ENCODE measurements at regions not wholly inside any gene's neighbourhood (a gene's known extent, or its start where the extent isn't known, plus 50 kb on each side); places are given as distances from the start of the nearest gene placed in this dataset.

DNA sequence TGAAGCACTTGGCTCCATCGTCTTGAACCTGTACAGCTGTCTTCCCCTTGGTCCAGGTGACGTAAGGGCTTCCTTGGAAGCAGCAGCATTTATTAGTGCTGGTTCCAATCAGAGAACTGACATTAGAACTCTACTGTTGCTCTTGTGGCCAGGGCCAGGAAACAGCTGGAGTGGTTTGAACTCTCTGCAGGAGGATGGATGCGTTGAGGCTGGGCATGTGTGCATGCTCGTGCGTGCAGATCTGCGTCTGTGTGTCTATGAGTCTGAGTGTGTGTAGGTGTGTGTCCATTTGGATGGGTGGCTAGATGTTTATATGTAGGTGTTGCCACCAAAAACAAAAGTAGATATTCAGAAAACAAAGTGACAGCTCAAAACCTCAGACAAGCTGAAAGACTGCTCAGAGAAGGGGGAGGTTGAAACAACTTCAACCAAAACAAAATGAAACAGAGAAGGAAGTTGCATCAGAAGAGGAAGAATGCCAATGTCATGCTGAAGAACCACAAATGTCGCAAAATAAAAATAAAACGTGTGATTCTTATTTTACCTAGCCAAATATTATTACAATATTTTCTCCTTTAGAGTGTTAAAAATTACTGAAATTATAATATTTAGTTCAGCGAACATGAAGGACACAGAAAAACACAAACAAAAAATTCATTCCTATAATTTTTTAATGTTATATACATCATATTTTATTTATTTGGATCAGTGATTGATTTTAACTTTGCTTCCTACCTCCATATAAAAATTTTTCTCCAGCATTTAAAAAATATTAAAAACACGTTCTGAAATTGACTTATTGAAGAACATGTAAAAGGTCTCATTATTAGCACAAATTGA is 96.1 kb upstream of the MKLN1 start:
- TF ChIP-seq, protein P1, sequence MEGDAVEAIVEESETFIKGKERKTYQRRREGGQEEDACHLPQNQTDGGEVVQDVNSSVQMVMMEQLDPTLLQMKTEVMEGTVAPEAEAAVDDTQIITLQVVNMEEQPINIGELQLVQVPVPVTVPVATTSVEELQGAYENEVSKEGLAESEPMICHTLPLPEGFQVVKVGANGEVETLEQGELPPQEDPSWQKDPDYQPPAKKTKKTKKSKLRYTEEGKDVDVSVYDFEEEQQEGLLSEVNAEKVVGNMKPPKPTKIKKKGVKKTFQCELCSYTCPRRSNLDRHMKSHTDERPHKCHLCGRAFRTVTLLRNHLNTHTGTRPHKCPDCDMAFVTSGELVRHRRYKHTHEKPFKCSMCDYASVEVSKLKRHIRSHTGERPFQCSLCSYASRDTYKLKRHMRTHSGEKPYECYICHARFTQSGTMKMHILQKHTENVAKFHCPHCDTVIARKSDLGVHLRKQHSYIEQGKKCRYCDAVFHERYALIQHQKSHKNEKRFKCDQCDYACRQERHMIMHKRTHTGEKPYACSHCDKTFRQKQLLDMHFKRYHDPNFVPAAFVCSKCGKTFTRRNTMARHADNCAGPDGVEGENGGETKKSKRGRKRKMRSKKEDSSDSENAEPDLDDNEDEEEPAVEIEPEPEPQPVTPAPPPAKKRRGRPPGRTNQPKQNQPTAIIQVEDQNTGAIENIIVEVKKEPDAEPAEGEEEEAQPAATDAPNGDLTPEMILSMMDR (IDR thresholded peaks at IDR 0.05): no peak
- no peak for TF ChIP-seq EZH2 (IDR thresholded peaks at IDR 0.05; ENCODE audit: borderline replicate concordance, insufficient read depth, low read depth, low read length, poor library complexity, severe bottlenecking)

Measured in B cell (primary cell).